Stimulated activated CD4-positive, alpha-beta T cell treated with anti-CD3 and anti-CD28 coated beads, TNF-alpha, amount 100 ng/mL, for 4 hours (primary cell): ENCODE measurements at regions not wholly inside any gene's neighbourhood (a gene's known extent, or its start where the extent isn't known, plus 50 kb on each side); places are given as distances from the start of the nearest gene placed in this dataset.

Experiments used
- DNase-seq, 3 experiments: peaks; one replicate each; pipeline ENCODE4 v3.0.0-alpha.2; 2020; ENCODE audit warnings: low read depth in 3 of 3

- DNase-seq, result no peak
Observed at GRCh38 chr6:26197636-26197932, 110.4 kb downstream of the HFE start.

DNA sequence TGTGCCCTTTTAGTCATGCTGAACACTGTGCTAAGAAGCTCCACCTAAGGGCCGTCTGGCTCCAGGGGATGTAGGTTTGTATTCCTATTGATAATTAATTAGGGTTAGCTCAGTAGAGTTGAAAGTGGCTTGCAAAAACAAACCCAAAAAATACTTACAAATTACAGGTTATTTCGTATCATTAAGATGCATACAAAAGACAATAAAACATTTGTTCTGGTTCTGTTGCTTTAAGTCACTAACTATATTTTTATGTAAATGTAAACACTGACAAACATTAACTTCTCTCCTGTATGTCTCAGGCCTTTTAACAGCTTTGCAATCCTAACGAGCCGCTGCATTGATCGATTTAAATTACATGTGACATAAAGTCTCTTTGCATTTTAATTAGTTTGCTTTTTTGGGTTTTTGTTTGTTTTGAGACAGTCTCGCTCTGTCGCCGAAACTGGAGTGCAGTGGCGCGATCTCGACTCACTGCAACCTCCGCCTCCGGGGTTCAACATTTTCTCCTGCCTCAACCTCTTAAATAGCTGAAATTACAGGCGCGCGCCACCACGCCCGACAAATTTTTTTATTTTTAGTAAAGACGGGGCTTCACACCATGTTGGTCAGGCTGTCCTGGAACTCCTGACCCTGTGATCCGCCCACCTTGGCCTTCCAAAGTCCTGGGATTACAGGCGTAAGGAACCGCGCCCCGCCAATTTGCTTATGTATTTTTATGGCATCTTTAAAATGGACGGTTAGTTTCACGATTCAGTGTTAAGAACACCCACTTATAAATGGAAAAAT, 110.9 kb downstream of the HFE start:
- DNase-seq, result no peak

GRCh38 chr6:26198722-26199056, 111.5 kb downstream of the HFE start:
- DNase-seq, result no peak

DNA sequence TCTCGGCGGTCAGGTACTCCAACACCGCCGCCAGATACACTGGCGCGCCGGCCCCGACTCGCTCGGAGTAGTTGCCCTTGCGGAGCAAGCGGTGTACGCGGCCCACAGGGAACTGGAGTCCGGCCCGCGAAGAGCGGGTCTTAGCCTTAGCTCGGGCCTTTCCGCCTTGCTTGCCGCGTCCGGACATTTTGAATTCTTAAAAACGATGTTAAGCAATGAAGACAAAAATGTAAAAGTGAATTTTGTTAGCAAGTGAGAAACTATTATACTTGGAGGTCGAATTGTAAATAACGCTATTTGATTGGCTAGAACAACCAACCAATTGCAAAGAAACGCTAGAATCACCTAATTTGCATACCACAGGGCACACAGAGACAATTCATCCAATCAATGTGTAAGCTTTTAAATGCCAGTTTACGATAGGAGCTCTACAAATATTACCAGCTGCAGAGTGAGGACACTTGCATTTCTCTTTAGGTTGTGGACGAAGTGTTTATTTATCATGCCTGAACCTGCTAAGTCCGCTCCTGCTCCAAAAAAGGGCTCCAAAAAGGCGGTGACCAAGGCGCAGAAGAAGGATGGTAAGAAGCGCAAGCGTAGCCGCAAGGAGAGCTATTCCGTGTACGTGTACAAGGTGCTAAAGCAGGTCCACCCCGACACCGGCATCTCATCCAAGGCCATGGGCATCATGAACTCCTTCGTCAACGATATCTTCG, 112.0 kb downstream of the HFE start:
- peak in 2 of 3 experiments; percentile 38 to 50 for DNase-seq

GRCh38 chr6:26199773-26200764, 112.8 kb downstream of the HFE start:
- no peak for DNase-seq

DNA sequence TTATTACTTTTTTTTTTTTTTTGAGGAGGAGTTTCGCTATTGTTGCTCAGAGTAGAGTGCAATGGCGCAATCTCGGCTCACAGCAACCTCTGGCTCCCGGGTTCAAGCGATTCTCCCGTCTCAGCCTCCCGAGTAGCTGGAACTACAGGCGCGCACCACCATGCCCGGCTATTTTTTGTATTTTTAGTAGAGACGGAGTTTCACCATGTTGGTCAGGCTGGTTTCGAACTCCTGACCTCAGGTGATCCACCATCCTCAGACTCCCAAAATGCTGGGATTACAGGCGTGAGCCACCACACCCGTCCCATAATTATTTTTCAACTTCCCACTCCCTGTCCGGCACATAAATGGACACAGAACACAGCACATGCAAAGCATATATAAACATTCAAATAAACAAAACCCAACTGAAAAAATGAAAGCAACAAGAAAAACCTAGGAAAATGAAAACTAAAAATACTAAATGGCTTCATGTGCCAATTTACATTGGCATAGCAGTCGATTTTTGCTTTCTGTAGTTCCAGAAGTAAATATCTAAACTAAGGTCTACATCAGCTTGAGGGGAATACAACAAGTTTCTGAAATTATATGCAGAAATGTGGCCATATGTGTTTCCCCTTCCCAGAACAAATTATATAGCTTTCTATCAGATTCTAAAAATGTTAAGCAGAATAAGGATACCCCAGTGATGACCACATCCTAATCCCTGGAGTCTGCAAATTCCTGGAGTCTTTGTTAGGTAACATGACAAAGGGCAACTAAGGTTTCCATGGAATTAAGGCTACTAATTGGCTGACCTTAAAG, 113.9 kb downstream of the HFE start:
- no peak for DNase-seq

DNA sequence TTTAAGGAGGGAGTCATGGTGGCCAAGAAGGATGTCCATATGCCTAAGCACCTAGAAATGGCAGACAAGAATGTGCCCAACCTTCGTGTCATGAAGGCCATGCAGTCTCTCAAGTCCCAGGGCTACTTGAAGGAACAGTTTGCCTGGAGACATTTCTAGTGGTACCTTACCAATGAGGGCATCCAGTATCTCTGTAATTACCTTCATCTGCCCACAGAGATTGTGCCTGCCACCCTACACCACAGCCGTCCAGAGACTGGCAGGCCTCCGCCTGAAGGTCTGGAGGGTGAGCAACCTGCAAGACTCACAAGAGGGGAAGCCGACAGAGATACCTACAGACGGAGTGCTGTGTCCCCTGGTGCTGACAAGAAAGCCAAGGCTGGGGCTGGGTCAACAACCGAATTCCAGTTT, 115.0 kb downstream of the HFE start:
- no peak for DNase-seq

DNA sequence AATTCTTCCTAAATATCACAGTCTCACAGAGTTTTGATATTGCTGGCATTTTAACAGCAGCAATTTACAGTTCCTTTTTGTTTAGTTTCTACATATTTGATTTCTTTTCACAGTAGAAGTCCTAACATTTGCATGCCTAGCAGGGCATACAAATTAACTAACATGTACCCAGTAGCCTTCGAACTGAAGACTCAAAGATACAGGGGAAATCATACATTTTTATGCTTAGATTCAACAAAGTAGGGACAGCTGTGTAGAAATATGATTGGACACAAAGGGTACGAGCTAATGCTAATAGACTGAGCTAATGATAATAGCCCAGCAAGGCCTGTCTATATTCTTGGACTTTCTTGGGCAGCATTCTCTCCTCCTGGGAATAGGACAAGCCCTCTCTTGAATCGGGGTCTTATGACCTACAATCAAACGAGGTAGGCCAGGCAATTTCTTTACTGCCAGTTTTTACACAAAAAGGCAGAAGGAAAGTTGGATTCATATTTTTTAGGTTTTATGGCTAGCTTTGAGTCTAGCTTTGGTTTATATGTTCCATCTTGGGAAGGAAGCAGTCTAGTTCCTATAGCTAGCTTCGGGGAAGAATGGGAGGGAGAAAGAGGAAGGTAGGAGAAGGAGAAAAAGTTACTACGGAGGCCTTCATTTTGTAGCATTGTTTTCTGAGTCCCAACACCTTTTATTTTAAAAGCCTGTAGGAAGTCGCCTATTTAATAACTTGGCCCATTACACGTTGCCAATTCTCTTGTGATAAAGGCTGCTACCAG, 115.8 kb downstream of the HFE start:
- no peak for DNase-seq

DNA sequence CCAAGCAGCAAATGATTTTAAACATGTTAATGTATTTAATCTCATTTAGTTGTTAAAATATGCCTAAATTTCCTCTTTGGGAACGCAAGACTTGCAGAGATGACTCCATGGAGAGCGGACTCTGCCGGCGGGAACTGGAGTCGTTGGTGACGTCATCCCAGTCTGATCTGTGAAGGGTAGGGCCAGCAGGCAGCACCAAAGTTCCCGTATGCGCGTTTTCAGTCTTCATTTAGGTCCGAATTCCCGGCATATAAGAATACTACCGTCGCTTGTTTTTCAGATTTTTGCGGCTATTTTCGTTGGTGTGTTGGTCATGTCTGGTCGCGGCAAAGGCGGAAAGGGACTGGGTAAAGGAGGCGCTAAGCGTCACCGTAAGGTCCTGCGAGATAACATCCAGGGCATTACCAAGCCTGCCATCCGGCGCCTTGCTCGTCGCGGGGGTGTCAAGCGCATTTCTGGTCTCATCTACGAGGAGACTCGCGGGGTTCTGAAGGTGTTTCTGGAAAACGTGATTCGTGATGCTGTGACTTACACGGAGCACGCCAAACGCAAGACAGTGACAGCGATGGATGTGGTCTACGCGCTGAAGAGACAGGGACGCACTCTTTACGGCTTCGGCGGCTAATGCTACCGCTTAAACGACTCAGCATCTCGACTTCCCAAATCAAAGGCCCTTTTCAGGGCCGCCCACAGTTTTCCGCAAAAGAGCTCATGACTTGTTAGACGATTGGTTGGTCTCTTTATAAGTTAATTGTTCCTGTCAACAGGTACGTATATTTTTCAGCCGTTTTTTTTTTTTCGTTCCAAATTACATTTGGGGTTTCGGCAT, 117.3 kb downstream of the HFE start:
- DNase-seq, result peak; percentile 51 to 70 (median 64)

DNA sequence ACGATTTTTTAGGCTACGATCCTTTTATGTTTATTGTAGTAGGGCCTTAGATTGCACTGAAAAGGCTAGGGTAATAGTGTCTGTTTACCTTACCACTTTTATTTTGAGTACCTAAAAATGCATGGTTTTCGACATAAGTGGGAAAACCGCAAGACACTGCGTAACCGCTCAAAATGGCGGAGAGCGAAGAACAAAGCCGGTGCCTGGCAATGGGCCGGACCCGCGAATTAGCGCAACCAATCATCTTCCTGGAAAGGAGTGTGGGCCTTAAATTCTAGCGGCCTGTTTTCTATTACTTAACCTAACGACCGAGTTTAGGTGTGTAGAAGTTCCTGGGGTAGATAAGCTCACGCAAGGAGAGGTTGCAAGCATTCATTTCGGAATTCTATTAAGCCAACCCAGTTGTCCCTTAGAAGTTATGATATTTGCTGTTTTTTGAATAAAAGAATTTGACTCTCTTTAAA, 118.0 kb downstream of the HFE start:
- DNase-seq, result peak in 2 of 3 experiments; percentile 61 to 70

- no peak for DNase-seq
Observed at GRCh38 chr6:26205625-26206574, 118.7 kb downstream of the HFE start.

DNA sequence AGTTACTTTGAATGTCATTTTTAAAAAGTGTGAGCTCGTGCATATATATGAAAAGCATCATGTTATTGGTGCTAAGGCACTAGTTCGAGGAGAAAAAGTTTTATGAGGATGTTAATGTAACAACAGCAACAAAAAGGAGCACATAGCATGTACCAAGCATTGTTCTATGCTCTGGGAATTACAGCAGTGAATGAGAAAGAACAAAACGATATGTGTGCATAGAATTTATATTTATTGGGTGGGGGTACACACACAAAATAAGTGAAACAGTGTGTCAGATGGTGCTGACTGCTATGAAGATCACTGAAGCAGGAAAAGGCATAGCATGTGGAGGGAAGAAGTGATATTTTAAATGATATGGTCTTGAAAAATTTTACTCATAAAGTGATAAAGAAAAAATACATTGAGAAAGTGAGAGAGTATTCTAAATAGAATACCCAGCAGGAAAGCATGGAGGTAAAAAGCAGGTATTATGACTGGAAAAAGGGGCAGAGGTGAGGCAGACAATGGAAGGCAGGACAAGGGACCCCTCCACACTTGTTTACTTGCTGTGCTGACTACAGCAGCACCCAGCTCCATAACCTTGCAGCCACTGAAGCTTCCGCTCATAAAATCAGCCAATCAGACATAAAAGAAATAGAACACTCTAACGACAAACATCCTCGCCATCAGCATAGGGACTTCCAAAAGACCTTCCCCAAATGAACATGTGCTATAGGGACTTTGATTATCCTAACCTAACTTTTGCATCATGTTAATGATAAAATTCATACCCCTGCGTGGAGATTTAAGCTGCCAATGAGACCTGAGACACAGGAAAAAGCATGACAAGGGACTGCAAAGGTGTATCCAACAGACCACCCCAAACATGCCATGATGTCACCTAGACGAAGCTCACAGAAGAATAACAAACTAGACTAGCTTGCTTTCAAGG, 119.9 kb downstream of the HFE start:
- no peak for DNase-seq

- no peak for DNase-seq
Observed at GRCh38 chr6:26211963-26212362, 124.7 kb downstream of the HFE start.

GRCh38 chr6:26213334-26214075, 126.3 kb downstream of the HFE start:
- DNase-seq, result no peak

DNA sequence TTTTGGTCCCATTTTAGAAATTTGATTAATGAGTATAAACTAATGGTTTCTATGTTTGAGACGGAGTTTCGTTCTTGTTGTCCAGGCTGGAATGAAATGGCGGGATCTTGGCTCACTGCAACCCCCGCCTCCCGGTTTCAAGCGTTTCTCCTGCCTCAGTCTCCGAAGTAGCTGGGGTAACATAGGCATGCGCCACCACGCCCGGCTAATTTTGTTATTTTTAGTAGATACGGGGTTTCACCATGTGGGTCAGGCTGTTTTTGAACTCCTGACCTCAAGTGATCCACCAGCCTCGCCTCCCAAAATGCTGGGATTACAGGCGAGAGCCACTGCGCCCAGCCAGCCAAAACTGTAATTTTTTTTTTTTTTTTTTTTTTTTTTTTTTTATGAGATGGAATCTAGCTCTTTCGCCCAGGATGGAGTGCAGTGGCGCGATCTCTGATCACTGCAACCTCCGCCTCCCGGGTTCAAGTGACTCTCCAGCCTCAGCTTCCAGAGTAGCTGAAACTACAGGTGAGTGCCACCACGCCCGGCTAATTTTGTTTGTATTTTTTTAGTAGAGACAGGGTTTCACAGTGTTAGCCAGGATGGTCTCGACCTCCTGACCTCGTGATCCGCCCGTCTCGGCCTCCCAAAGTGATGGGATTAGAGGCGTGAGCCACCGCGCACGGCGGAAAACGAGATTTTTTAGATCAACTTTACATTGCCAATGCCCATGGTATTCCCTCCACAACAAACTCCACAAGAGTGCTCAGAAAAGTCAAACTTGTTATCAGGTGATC, 127.8 kb downstream of the HFE start:
- DNase-seq, result no peak
